ENCODE measurements at regions not wholly inside any gene's neighbourhood (a gene's known extent, or its start where the extent isn't known, plus 50 kb on each side); places are given as distances from the start of the nearest gene placed in this dataset.
A peak's percentile ranks its signal among the peaks of the same experiment; 100 is the strongest.
"Not testable (repeated sequence)": the region's sequence is repeated elsewhere in the genome, so short reads cannot be mapped to it uniquely, and the experiment has no call there.

DNA sequence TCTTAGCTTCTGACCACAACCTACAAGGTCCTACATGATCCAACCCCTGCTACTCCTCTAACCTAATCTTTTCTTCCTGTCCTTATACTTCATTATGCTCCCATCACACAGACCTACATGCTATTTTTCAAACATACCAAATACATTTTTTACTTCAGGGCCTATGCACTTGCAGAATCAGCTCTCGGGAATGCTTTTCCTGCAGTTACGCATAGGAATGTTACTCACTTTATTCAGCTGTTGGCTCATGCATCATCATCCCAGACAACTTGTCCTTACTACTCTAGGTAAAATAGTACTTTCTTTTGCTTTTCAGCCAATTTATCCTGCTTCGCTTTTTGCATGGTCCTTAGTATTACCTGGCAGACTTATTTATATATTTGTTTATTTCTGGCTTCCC lies 105.6 kb downstream of the OXSM start:
- DNase-seq, result no peak

DNA sequence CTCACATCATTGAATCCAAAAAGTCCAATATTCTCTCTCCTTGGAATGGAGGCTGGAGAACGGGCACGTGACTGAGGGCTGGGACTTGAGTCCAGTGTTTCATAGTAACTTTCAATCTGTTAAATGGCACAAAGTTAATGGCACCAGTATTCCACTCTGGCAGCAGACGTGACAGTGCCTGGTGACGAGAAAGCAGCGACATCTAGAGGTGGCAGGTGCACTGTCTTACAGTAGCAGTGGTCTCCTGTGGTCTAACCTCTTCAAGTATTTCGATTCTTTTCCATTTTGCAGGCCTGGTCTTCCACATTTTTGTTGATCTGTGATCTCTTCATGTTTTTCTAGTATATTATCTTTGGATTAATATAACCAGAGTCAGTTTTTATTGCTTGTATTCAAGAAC lies 107.1 kb downstream of the OXSM start:
- DNase-seq, result no peak

DNA sequence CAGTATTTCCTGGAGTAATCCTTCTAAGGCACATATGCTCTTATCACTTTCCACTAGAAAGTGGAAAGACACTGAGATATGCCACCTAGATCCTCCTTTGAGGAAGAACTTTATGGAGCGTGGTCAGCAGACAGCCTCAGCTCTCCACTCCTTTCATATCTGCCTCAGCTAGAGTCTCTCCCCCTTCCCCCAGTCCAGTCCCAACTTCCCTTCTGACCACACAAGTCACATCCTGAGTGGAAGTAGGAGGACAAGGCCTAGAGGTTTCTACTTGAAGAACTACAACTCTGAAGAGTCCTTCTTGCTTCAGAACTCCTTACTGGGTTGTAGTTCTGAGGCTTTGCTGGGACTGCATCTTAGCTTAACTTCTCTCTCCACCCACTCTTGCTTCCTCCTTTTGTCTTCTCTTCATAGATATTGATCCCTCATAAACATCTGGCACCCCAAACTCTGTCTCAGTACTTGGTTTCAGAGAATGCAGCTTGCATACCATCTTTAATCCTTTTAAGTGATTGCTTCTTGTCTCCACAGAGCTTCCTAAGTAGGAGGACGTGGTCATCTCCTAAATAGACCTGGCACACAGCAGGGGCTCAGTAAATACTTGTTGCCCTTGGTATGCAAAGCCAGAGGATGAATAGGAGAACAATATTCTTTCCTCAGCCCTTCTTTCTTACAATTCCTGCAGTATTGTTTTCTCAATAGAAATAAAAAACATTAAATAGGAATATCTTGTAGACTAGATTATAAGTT lies 109.6 kb downstream of the OXSM start:
- no peak for DNase-seq

DNA sequence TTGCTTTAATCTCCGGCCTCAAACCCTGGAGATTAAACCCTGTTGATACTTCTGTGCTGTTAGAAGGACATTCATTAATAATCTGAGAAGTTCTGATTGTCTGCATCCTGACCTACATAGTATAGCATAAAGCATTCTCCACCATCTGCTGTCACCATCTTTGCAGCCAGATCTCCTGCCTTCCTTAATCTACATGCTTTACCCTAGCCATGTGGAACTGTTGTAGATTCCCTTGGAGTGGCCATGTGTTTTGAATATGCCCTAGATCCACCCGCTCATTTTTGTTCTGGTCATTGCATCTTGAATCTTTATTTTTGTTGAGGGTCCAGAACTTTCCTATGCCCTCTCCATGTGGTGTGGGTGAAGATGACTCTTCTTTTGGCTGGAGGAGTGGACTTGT lies 110.3 kb downstream of the OXSM start:
- DNase-seq, result no peak

DNA sequence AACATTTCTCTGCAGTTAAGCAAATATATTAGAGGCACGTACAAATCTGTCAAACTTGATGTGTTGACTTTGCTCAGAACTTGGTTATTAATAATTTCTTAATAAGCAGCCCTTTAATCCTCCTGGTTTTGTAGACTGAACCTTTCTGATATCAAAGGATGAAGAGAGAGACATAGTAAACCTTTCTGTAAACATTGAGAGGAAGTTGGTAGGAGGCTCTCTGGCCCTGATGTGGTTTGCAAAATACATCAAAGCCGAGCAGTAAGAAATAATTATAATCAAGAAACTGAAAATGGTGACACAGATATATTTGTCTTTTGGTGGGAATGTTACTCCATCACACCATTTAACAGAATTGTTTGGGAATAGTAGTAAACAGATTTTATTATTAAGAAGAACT lies 111.9 kb downstream of the OXSM start:
- no peak for DNase-seq

DNA sequence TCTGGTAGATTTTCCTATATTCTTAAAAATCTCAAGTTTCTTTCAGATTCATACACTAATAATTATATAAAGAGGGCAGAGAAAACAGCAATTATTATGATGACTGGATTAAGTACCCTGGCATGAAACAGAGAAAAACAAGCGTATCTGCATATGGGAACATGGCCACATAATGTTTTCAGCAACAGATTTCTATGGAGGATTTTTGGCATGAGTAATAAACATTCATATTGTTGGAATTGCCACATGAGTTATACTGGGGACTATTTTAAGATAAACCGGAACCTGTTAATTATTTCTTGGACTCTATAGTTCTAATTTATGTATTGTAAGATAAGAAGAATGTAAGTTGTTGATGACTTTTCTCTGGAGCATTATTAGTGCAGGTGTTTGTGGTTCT lies 112.7 kb downstream of the OXSM start:
- no peak for DNase-seq

DNA sequence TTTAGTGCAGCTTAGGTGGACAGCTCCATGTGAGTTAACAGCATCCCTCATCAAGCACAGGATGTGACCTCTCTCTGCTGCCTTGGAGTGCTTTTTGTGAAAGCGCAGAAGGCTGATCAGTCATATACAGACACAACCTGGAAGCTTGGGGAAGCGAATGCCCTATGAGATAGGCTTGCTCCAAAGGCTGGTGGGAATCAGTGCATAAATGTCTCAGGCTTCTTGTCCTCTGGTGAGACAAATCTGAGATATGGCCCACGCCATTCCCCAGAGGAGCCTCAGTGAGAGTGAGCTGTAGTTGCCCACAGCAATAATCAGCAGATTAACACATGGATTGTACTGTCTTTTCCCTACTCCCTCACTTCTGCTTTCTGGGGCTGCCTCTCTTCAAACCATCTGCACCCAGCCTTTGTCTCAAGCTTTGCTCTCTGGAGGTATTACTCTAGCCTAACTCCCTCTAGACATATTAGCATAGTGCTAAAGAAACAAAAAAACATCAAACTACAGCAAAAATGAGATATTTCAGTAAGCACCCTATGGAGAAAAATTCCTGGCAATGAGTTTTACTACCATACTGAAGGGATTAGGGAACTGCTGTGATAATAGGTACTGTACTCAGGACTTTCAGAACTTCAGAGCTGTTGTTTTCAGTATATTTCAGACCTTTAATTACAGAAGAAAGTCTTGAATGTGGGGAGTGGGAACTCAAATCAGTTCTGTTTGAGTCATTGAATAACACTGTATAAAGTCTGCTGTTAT lies 113.7 kb downstream of the OXSM start:
- DNase-seq, result no peak

DNA sequence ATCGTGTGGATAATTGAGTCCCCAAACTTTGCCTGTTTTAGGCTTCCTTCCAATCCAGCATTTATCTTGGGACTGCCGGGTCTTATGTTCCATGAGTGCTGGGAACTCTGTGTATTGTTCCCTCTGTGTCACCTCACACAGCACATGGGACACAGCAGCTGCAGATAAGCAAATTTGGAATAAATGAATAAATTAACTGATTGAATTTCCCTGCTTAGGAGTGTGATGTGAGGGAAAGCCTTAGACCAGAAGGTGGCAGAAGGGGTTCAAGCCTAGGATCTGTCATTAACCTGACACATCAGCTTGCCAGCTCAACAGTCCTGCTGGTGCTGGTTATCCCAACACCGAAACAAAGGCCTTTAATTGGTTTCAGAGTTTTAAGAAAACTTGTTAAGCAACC lies 114.3 kb downstream of the OXSM start:
- DNase-seq, result no peak

DNA sequence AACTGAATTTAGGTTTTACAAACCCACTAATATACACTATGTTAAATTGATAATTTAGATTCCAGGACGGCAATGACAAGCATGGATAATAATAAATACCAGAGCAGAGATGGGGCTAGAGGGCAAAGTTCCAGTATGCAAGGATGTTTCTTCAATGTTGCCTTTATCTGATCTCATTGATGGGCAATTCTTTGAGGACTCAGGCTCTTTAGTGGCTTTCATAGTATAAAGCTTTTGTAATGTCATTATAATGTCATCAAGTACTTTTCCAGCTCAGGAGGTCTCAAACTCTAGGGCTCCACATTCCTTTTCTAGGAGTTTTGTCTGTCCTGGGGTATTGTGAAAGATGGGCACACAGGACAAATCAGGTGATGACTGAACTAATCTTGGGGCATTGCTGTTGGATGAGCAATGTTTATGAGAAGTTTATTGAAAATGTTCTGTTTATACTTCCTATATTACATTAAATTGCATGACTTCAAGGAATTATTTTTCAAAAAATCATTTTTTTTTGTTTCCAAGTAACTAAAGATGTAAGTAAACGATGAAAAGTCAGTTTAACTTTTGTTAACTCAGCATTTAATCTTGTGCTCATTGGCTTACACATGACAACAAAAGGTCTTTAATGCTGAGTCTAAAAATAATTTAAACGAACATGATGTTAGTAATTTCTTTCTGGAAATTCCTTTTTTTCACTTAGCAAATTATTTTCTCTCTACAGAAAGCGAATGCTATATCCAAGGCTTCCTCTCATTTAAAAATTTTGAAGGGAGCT lies 116.4 kb downstream of the OXSM start:
- DNase-seq, result no peak

DNA sequence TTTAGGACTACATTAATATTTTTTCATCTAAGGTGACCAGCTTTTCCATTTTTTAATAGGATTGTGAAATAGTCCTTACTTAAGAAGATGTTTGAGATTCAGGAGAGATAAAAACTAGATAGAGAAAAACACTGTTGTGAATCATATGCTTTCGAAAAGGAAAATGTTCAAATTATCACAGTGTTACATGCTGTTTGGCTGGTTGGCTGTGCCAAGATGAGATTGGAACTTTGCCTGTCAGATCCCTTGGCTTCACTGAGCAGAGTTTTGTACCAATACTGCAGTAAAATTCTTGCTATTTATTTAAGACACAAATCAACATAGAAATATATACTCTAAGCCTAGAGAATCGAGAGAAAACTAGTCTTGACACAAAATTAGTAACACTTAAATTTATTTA lies 117.2 kb downstream of the OXSM start:
- DNase-seq, result no peak

DNA sequence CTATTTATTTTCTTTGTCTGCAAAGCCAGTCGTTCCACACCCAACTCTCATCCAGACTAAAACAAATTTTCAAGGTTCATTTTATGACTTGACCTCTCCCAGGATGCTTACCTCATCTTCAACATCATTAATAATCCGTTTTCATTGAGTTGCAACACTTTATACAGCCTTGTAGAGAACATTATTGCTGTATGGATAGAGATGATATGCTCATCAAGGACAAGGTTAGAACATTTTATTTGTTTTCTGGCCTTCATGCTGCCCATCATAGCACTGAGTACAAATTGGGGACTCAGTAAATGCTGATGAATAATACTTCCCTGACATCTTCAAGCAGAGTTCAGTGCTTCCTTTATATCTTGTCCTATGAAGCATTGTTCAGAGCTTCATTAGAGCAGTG lies 120.2 kb downstream of the OXSM start:
- no peak for DNase-seq

DNA sequence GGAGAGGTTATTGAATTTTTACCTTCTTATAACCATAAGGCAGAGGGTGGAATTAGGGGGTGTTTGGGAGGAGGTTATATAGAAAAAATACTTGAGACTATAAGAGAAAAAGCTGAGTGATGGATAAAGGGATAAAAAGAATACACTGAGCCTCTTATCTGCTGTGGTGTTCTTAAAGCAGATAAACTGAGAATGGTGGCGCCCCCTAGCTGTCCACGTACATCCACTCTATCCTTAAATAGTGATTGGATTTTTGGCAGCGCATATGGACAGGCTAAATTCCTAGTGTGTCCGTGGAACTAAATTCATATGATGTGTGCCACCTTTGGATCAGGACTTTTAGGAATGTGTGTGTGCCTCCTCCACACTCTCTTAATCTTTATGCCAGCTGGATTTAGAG lies 121.1 kb downstream of the OXSM start:
- DNase-seq, result no peak

DNA sequence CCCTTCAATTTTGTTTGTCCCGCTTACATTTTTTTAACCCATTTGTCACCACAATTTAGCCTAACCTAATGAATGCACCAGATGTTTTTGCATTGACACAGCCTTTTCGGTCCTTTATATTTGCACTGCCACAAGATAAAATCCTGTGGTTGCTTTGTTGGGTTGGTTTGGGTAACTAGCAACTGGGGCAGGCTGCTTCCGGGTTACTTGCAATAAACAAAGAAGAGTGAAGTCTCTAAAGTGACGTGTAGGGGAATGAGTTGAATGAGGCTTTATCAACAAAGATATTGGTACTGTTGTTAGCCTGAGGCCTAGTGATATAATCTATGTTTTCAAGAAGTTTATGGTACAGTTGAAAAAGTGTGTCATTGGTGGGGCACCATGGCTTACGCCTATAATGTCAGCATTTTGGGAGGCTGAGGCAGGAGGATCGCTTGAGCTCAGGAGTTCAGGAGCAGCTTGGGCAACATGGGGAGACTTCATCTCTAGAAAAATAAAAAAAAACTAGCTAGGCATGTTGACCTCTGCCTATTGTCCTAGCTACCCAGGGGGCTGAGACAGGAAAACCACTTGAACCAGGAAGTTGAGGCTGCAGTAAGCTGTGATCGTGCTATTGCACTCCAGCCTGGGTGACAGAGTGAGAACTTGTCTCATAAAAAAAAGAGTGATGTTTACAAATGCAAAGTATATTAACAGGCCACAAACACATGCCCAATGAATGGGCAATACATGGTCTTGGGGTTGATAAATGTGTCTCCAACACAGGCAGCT lies 121.8 kb downstream of the OXSM start:
- DNase-seq, result no peak

DNA sequence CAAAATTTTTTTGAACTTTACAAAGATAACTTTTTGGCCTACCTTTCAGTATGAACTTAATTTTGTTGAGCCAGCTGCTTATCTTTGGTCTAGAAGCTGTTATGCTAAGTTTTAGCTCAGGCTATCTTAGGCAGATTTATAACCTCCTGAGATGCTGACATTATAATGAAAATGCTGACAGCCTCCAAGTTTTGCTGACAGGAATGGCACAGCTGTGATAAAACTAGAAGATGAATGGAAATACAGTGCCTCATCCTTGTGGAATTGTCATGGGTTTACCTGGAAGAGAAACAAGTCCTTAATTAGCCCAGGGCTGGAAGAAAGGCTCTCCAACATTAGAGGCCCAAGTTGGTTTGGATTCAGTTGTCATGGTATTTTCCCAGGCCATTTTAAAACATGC lies 123.3 kb downstream of the OXSM start:
- DNase-seq, result no peak

DNA sequence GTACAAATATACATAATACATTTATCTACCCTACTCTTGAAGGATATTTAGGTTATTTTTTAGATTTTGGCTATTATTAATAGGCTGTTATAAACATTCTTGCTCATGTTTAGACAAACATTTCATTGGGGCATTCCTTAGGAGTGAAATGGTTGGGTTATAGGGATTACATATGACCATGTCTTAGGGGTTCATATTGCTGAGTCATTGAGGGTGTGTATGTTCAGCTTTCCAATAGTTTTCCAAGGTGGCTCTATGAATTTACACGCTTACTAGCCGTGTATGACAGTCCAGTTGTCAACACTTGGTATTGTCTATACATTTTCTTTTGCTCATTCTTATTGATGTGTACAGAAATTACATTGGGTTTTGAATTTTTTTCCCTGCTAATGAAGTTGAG lies 125.8 kb downstream of the OXSM start:
- no peak for DNase-seq

DNA sequence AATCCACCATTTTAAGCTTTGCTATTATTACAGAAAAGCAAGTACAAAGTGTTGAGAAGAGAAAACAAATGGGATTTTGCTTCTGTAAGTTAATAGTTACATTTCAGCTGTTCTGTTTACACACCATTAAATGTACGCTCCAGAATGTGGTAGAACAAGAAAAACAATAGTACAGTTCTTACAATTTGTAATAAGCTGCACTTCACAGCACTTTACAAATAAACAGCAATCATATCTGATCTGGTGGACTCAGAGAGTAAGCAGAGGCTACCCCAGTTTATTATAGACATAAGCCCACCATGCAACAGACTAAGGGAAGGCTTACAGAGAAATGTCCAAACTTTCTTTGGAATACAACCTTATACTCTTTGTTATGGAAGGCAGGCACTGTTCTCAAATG lies 126.4 kb downstream of the OXSM start:
- peak; percentile 17 for DNase-seq

DNA sequence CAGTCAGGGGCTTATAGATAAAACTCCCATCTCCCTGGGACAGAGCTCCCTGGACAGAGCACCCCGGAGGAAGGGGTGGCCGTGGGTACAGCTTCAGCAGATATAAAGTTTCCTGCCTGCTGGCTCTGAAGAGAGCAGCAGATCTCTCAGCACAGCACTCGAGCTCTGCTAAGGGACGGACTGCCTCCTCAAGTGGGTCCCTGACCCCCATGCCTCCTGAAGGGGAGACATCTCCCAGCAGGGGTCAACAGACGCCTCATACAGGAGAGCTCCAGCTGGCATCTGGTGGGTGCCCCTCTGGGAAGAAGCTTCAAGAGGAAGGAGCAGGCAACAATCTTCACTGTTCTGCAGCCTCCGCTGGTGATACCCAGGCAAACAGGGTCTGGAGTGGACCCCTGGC lies 142.1 kb downstream of the OXSM start:
- DNase-seq, result not testable (repeated sequence)

DNA sequence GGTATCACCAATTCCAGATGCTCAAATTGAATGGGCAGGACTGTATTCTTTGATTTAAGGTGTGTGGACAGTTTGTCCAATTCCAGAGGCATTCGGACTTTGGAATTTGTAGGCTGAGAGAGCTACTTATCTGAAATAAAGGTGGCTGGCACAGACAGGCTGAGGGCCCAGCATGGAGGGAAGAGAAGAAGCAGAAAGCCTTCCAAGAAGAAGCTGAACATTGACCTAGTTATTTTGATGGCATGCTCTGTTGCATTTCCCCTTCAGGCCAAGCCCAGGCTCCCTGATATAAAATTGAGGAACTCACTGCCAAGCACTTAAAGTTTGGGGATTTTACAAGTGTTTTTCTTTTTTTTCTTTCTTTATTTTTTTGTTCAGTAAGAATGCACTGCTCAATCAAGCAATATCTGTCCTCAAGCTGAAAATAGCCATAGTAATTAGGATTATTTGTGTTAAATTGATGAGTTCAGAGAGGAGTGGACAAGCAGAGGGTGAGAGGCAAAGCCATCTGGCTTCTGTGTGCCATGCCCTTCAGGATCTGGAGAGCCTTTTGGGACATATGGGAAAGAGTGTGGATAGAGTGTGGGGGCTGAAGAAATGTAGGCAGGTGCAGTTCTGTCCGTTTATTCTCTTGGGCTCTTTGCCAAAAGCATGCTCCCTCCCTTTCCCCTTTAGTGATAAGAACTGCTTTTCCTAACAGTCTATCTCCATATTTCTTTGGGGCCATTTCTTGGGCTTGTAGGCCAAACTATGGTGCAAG lies 148.9 kb downstream of the OXSM start:
- no peak for DNase-seq

DNA sequence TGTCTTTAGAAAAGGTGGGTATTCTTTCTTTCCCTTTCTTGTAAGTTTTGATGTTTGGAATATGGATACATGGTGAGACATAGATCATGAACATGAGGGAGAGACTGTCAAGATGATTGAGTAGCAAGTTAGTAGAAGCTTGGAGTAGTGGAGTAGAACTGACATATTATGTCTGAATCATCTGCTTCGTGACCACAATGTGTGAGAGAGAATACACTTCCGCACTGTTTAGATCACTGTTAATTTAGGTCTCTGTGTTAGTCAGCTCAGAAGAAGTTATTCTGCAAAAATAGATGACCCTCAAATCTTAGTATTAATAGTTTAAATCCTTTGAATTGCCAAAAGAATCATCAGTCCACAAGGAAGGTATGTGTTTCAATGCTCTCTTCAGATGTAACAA lies 151.0 kb downstream of the OXSM start:
- no peak for DNase-seq

DNA sequence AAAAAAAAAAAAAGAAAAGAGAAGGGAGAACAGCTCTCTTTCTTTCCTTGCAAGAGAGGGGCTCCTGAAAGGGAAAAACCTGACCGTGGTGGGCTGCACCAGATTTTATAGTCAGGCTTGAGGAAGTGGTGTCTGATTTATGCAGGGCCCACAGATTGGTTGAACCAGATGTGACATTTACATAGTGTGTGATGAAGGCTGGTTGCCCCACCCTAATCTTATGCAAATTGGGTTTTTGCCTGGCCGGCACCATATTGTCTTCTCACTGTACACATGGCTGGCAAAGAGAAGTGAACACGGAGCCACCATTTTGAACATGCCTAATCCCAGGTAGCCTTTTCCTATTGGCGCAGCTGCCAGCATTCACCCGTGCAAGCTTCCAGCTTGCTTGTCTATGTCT lies 154.4 kb downstream of the OXSM start:
- no peak for DNase-seq

DNA sequence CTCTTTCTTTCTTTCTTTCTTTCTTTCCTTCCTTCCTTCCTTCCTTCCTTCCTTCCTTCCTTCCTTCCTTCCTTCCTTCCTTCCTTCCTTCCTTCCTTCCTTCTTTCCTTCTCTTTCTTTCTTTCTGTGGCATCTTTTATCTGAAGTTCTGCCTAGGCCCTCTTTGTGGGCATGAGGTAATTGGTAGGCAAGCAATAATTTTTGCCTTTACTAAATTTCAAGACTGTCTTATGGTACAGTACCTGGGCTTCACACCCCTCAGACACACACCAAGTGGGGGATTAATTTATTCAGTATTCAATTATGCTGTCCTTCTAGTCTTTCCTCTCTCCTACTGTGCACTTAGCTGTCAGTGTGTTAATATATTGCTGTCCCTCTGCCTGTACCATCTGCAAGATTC lies 155.5 kb downstream of the OXSM start:
- DNase-seq, result no peak

DNA sequence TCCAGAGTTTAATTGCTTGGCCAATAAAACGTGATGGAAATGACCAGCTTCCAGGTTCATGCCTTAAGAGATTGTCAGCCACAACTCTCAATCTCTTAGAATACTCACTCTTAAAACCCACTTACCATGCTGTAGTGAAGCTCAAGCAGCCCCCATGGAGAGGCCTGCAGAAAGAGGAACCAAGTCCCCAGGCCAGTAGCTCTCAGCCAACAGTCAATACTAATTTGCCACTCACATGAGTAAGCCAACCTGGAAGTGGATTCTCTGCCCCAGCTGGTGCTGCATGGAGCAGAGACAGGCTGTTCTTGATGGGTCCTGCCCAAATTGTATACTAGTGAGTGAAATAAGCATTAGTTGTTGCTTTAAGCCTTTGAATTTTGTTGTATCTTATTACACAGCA lies 155.9 kb downstream of the OXSM start:
- DNase-seq, result no peak
